Type B pancreatic cell (in vitro differentiated cells): ENCODE measurements at regions not wholly inside any gene's neighbourhood (a gene's known extent, or its start where the extent isn't known, plus 50 kb on each side); places are given as distances from the start of the nearest gene placed in this dataset.

ENCODE experiments used
- DNase-seq: peaks from one replicate; pipeline ENCODE4 v3.0.0; 2021; ENCODE audit warnings: mixed read lengths; ENCODE audit not compliant: unreplicated experiment; ENCODE audit errors: extremely low spot score
- H3K27ac Mint-ChIP-seq: 2 replicates; pipeline ENCODE4 v1.8.0; 2021; ENCODE audit warnings: mild to moderate bottlenecking, mixed read lengths
- H3K27me3 Mint-ChIP-seq: 2 replicates; pipeline ENCODE4 v1.8.0; 2021; ENCODE audit warnings: mixed read lengths
- H3K36me3 Mint-ChIP-seq: 2 replicates; pipeline ENCODE4 v1.8.0; 2021; ENCODE audit warnings: mixed read lengths
- H3K4me1 Mint-ChIP-seq: one replicate; pipeline ENCODE4 v1.8.0; 2021; ENCODE audit warnings: mixed read lengths; ENCODE audit not compliant: unreplicated experiment
- H3K4me3 Mint-ChIP-seq: 2 replicates; pipeline ENCODE4 v1.8.0; 2021; ENCODE audit warnings: mild to moderate bottlenecking, mixed read lengths
- H3K9me3 Mint-ChIP-seq: 2 replicates; pipeline ENCODE4 v1.8.0; 2021; ENCODE audit warnings: mixed read lengths
- CTCF ChIP-seq: fragments of 200-600 bp; sonication (generic); conservative IDR thresholded peaks from 2 replicates; pipeline ENCODE4 v1.5.0; 2021; ENCODE audit warnings: antibody characterized with exemption, mild to moderate bottlenecking

DNA sequence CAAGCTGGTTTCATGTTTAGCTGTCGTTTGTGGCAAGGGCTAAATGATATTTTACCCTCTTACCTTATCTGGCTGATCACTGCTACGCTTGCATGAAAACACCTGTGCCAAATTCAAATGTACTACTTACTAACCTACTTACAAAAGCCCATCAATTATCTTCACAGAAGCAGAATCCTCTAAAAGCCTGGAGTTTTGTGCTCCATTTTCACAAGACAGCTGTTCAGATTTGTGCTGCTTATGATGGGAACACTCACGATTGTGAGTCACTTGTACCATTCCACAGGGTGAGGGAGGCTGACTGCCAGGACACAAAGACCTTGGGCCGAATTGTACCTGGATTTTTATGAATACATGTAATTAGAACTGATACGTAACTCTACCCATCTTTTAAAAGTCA lies 245.0 kb upstream of the NPY start:
- Mint-ChIP-seq H3K4me3 (no peak overlapping the region), H3K9me3 (peaks cover 5% of the 10 kb centered on the region), H3K27me3 (no peaks in the 10 kb centered on the region), H3K27ac (no peak overlapping the region), H3K4me1 (no peaks in the 10 kb centered on the region), H3K36me3 (no peaks in the 10 kb centered on the region)
- TF ChIP-seq CTCF, result no peak
- no peak for DNase-seq

- Mint-ChIP-seq H3K9me3 (peaks cover 10% of the 10 kb centered on the region), H3K36me3 (no peaks in the 10 kb centered on the region), H3K4me1 (no peaks in the 10 kb centered on the region), H3K27me3 (no peaks in the 10 kb centered on the region), H3K4me3 (no peak overlapping the region), H3K27ac (no peak overlapping the region)
- DNase-seq, result no peak
- no peak for TF ChIP-seq CTCF
Measured at GRCh38 chr7:24039991-24040624, 243.9 kb upstream of the NPY start.

DNA sequence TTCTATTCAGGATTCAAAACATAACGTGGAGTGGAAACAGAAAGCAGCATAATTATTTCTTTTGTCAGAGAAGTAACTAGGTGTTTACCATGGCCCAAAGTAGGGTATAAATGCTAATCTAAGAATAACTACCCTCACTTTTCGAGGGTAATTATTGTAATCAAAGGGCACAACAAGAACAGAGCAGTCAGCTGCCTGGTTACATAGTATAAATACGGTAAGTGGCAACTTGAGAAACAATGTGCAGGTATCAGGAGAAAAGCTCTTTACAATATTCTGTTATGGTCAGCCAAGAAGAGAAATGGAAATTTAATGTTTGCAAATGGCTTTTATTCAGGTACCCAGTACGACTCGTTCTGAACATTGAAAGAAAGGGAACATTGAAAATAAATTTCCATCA lies 242.0 kb upstream of the NPY start:
- Mint-ChIP-seq H3K4me1 (no peaks in the 10 kb centered on the region), H3K4me3 (no peak overlapping the region), H3K27ac (no peak overlapping the region), H3K27me3 (no peaks in the 10 kb centered on the region), H3K36me3 (no peaks in the 10 kb centered on the region), H3K9me3 (peaks cover 4% of the 10 kb centered on the region)
- TF ChIP-seq CTCF, result no peak
- no peak for DNase-seq

- Mint-ChIP-seq H3K9me3 (peaks cover 3% of the 10 kb centered on the region), H3K27ac (no peak overlapping the region), H3K4me3 (no peak overlapping the region), H3K36me3 (no peaks in the 10 kb centered on the region), H3K27me3 (peaks cover 22% of the 10 kb centered on the region), H3K4me1 (no peaks in the 10 kb centered on the region)
- TF ChIP-seq CTCF, result no peak
- DNase-seq, result no peak
Measured at GRCh38 chr7:24049296-24049695, 234.7 kb upstream of the NPY start.

DNA sequence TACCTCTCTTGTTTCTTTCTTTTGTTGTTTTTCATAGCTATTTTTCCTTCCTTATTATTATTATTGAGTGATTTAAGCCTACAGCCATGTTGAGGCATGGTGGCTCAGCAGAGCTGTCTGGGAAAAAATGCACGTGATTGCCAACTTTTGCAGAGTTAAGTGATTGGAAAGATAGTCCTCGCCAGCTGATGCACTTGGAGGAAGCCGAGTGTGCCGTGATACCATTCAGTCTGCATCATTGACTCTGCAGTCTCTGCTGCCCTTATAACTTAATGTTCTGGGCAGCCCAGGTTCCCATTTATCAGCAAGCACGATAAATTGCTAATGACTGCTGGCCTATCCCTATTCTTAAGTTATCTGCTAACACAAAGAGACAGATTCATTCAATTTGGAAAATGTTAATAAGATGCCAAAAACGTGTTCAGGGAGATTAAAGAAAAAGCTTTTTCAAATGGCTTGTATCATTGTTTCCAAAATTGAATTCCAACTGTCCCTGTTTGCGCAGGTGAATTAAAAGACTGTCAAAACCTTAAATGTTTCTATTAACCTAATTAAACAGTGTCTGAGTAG lies 232.9 kb upstream of the NPY start:
- Mint-ChIP-seq H3K4me3 (no peak overlapping the region), H3K27me3 (peaks cover 31% of the 10 kb centered on the region), H3K36me3 (no peaks in the 10 kb centered on the region), H3K4me1 (no peaks in the 10 kb centered on the region), H3K9me3 (no peaks in the 10 kb centered on the region), H3K27ac (no peak overlapping the region)
- no peak for DNase-seq
- TF ChIP-seq CTCF, result no peak
